ENCODE measurements at regions not wholly inside any gene's neighbourhood (a gene's known extent, or its start where the extent isn't known, plus 50 kb on each side); places are given as distances from the start of the nearest gene placed in this dataset.

DNA sequence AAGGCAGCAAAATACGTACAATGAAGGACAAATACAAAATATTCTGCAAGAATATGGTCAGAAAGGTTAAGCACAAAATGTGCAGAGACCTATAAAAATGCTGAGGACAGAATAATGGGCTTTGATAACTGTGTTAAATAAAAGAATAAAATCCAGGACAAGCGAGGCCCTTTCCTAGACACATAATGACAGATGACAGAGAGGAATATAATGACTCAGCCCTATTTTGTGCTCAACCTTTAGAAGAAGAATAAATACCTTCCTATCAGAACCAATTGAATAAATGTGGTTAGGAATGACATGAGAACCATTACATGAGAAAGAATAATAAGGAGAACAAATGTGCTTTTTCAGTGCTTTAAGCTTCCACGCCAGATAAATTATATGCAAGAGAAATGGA, 178.0 kb downstream of the TEX13C start:
- no peak for DNase-seq (ENCODE audit: low read depth)
- TF ChIP-seq, protein P1, sequence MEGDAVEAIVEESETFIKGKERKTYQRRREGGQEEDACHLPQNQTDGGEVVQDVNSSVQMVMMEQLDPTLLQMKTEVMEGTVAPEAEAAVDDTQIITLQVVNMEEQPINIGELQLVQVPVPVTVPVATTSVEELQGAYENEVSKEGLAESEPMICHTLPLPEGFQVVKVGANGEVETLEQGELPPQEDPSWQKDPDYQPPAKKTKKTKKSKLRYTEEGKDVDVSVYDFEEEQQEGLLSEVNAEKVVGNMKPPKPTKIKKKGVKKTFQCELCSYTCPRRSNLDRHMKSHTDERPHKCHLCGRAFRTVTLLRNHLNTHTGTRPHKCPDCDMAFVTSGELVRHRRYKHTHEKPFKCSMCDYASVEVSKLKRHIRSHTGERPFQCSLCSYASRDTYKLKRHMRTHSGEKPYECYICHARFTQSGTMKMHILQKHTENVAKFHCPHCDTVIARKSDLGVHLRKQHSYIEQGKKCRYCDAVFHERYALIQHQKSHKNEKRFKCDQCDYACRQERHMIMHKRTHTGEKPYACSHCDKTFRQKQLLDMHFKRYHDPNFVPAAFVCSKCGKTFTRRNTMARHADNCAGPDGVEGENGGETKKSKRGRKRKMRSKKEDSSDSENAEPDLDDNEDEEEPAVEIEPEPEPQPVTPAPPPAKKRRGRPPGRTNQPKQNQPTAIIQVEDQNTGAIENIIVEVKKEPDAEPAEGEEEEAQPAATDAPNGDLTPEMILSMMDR (conservative IDR thresholded peaks at IDR 0.05; ENCODE audit: control insufficient read depth, insufficient read depth, low read depth, low read length): no peak
- no peak overlapping the region for H3K4me3 ChIP-seq (ENCODE audit: control insufficient read depth, low read depth, low read length)

DNA sequence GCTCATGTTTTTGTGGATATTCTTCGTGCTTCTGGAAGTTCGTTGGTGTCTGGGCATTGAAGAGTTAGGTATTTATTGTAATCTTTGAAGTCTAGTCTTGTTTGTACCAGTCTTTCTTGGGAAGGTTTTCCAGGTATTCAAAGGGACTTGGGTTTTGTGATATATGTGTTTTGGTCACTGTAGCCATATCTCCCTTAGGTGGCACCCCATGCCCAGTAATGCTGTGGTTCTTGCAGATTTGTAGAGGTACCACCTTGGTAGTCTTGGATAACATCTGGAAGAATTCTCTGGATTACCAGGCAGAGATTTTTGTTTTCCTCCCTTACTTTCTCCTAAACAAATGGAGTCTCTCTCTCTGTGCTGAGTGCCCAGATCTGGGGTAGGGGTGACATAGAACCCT, 184.1 kb downstream of the TEX13C start:
- TF ChIP-seq, protein P1 (conservative IDR thresholded peaks at IDR 0.05; ENCODE audit: control insufficient read depth, insufficient read depth, low read depth, low read length): no peak
- DNase-seq (ENCODE audit: low read depth): no peak
- no peak overlapping the region for H3K4me3 ChIP-seq (ENCODE audit: control insufficient read depth, low read depth, low read length)

DNA sequence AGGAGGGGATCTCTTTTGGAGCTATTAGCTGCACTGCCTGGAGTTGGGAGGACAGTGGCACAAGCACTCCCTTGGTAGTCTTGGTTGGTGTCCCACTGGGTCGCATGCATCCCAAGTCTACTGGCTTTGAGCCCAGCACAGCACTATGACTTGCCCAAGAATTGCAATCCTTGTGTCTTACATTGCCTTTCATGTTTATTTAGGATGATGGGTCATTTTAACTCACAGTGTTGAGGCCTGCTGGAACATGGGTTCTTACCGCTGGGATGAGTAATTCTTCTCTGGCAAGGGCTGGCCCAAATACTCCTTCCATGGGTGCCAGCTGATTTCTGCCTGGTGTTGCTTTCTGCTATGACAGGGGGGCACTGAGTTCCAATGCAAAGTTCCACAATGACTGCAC, 185.5 kb downstream of the TEX13C start:
- no peak overlapping the region for H3K4me3 ChIP-seq (ENCODE audit: control insufficient read depth, low read depth, low read length)
- TF ChIP-seq, protein P1 (conservative IDR thresholded peaks at IDR 0.05; ENCODE audit: control insufficient read depth, insufficient read depth, low read depth, low read length): no peak
- peak; percentile 0 for DNase-seq (ENCODE audit: low read depth)

DNA sequence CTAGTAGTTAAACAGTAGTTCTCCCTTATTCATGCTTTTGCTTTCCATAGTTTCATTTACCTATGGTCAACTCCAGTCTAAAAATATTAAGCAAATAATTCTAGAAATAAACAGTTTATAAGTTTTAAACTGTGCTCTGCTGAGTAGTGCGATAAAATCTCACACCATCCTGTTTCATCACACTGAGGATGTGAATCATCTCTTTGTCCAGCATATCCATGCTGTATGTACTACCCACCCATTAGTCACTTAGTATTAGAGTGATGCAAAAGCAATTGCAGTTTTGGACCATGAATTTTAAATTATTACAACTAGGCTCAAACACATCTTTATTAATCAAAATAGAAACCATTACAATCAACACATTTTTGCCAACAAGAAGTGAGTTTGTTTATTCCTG, 187.4 kb downstream of the TEX13C start:
- TF ChIP-seq, protein P1 (conservative IDR thresholded peaks at IDR 0.05; ENCODE audit: control insufficient read depth, insufficient read depth, low read depth, low read length): no peak
- DNase-seq (ENCODE audit: low read depth): peak; percentile 19

DNA sequence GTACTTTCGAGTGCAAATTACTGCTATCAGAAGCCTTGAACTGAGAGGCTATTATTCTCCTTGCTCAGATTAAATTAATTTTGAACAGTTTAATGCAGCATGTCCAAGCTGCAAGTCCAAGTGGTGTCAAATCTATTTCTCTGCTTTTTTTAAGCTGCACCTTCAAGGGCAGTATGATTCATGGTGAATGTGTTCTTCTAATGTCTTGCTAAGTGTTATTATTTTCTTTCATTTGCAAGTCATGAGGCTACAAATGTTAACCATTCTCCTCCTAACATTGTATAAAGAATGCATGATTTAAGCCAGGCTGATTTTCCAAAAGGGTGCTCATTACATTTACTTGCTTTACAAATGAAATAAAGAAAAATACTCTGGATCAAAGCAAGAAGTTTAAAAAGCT, 200.4 kb downstream of the TEX13C start:
- TF ChIP-seq, protein P1 (conservative IDR thresholded peaks at IDR 0.05; ENCODE audit: control insufficient read depth, insufficient read depth, low read depth, low read length): no peak
- H3K4me3 ChIP-seq (ENCODE audit: control insufficient read depth, low read depth, low read length): no peak overlapping the region
- no peak for DNase-seq (ENCODE audit: low read depth)

More for the DNA sequence above, 187.4 kb downstream of the TEX13C start:
- no peak overlapping the region for H3K4me3 ChIP-seq (ENCODE audit: control insufficient read depth, low read depth, low read length)

DNA sequence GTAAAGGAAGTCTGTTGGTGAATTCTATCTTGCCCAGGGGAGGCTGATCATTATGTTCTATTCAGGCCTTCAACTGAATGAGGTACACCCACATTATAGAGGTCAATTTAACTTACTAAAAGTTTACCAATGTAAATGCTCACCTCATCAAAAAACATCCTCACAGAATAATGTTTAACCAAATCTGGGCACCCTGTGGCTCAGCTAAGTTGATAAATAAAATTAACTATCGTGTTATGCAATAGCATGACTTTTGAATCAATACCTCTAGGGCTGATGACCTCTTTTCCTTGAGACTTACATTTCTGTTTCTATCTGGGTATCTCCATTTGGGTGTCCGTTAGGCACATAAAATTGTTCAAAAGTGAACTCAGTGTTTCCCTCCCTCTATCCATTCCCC, 203.1 kb downstream of the TEX13C start:
- TF ChIP-seq, protein P1 (conservative IDR thresholded peaks at IDR 0.05; ENCODE audit: control insufficient read depth, insufficient read depth, low read depth, low read length): no peak
- no peak overlapping the region for H3K4me3 ChIP-seq (ENCODE audit: control insufficient read depth, low read depth, low read length)
- no peak for DNase-seq (ENCODE audit: low read depth)
